ENCODE measurements at regions not wholly inside any gene's neighbourhood (a gene's known extent, or its start where the extent isn't known, plus 50 kb on each side); places are given as distances from the start of the nearest gene placed in this dataset.
"Not testable (repeated sequence)": the region's sequence is repeated elsewhere in the genome, so short reads cannot be mapped to it uniquely, and the experiment has no call there.

- TF ChIP-seq, protein P1, sequence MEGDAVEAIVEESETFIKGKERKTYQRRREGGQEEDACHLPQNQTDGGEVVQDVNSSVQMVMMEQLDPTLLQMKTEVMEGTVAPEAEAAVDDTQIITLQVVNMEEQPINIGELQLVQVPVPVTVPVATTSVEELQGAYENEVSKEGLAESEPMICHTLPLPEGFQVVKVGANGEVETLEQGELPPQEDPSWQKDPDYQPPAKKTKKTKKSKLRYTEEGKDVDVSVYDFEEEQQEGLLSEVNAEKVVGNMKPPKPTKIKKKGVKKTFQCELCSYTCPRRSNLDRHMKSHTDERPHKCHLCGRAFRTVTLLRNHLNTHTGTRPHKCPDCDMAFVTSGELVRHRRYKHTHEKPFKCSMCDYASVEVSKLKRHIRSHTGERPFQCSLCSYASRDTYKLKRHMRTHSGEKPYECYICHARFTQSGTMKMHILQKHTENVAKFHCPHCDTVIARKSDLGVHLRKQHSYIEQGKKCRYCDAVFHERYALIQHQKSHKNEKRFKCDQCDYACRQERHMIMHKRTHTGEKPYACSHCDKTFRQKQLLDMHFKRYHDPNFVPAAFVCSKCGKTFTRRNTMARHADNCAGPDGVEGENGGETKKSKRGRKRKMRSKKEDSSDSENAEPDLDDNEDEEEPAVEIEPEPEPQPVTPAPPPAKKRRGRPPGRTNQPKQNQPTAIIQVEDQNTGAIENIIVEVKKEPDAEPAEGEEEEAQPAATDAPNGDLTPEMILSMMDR (IDR thresholded peaks at IDR 0.05; ENCODE audit: extremely low read depth, insufficient read depth, missing control alignments): no peak
- in situ Hi-C loops (cut with MboI; ENCODE audit: low pct_unique_long_range_greater_than_20kb, low sequenced_read_pairs, unreplicated experiment): no loop called here
Observed at GRCh38 chrX:139324756-139325155, 205.8 kb upstream of the F9 start.

GRCh38 chrX:139320661-139321354 is 209.7 kb upstream of the F9 start:
- in situ Hi-C loops (cut with MboI; ENCODE audit: low pct_unique_long_range_greater_than_20kb, low sequenced_read_pairs, unreplicated experiment); DNase-seq (ENCODE audit: low spot score): not testable (repeated sequence)

More at GRCh38 chrX:139324756-139325155, 205.8 kb upstream of the F9 start:
- no peak for DNase-seq (ENCODE audit: low spot score)

- DNase-seq (ENCODE audit: low spot score); in situ Hi-C loops (cut with MboI; ENCODE audit: low pct_unique_long_range_greater_than_20kb, low sequenced_read_pairs, unreplicated experiment): not testable (repeated sequence)
Observed at GRCh38 chrX:139306675-139307074, 223.9 kb upstream of the F9 start.

DNA sequence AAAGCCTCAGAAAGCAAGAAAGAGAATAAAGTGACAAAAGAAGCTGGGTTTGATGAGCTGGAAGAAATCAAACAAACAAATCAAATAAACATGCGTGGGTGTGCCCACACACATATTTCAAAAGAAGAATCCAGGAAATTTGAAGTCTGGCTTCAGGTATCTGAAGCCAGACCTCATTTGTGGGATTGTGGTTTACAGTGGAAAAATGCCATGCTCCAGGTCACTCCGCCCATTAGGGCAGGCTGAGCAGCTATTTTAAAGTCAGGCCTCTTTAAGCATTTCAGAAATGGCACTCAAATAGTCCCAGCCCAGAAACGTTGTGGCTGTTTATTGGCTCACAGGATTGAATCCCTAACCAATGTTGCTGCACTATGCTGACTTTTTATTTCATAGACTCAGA is 226.1 kb upstream of the F9 start:
- DNase-seq (ENCODE audit: low spot score): no peak
- in situ Hi-C loops (cut with MboI; ENCODE audit: low pct_unique_long_range_greater_than_20kb, low sequenced_read_pairs, unreplicated experiment): no loop called here
- TF ChIP-seq, protein P1 (IDR thresholded peaks at IDR 0.05; ENCODE audit: extremely low read depth, insufficient read depth, missing control alignments): no peak

DNA sequence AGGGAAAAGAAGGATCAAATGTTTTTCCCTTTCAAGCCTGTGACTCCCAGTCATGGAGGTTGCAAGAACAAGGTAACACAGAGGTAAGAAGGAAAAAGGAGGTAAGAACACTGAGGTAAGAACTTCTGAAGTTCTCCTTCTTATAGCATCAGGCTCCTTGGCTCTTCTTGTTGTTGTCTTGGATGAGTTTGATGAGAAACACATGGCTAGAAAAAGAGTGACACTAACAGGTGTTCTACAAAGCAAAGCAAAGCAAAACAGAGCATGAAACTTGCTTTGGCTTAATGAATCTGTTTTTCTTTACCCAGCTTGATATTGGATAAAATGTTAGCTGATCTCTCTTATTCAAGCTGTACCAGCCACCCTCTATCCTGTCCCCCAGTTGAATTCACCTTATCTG is 231.2 kb upstream of the F9 start:
- TF ChIP-seq, protein P1 (IDR thresholded peaks at IDR 0.05; ENCODE audit: extremely low read depth, insufficient read depth, missing control alignments): no peak
- no peak for DNase-seq (ENCODE audit: low spot score)
- in situ Hi-C loops (cut with MboI; ENCODE audit: low pct_unique_long_range_greater_than_20kb, low sequenced_read_pairs, unreplicated experiment): no loop called here

GRCh38 chrX:139298437-139298836 is 232.1 kb upstream of the F9 start:
- no peak for DNase-seq (ENCODE audit: low spot score)
- TF ChIP-seq, protein P1 (IDR thresholded peaks at IDR 0.05; ENCODE audit: extremely low read depth, insufficient read depth, missing control alignments): no peak
- in situ Hi-C loops (cut with MboI; ENCODE audit: low pct_unique_long_range_greater_than_20kb, low sequenced_read_pairs, unreplicated experiment): no loop called here

- TF ChIP-seq, protein P1 (IDR thresholded peaks at IDR 0.05; ENCODE audit: extremely low read depth, insufficient read depth, missing control alignments): no peak
- in situ Hi-C loops (cut with MboI; ENCODE audit: low pct_unique_long_range_greater_than_20kb, low sequenced_read_pairs, unreplicated experiment): no loop called here
- DNase-seq (ENCODE audit: low spot score): no peak
Observed at GRCh38 chrX:139297638-139298037, 232.9 kb upstream of the F9 start.

GRCh38 chrX:139293991-139294390 is 236.5 kb upstream of the F9 start:
- in situ Hi-C loops (cut with MboI; ENCODE audit: low pct_unique_long_range_greater_than_20kb, low sequenced_read_pairs, unreplicated experiment): no loop called here
- TF ChIP-seq, protein P1 (IDR thresholded peaks at IDR 0.05; ENCODE audit: extremely low read depth, insufficient read depth, missing control alignments): no peak
- DNase-seq (ENCODE audit: low spot score): no peak
